Loucy (cell line): ENCODE measurements at regions not wholly inside any gene's neighbourhood (a gene's known extent, or its start where the extent isn't known, plus 50 kb on each side); places are given as distances from the start of the nearest gene placed in this dataset.

Experiments
- H2AFZ ChIP-seq: fragments of 200-600 bp; sonication (generic); 2 replicates; pipeline ENCODE4 v1.6.0; 2016; ENCODE audit warnings: antibody characterized with exemption, mild to moderate bottlenecking, low read length, moderate library complexity
- H3F3A ChIP-seq: fragments of 200-600 bp; 2 replicates; pipeline ENCODE4 v1.6.0; 2016; ENCODE audit warnings: antibody characterized with exemption, low read depth, mild to moderate bottlenecking
- H3K27me3 ChIP-seq: fragments of 200-600 bp; sonication (generic); 2 replicates; pipeline ENCODE4 v1.6.1; 2014; ENCODE audit warnings: low read length, mild to moderate bottlenecking; ENCODE audit not compliant: insufficient read depth, poor library complexity, severe bottlenecking
- H3K36me3 ChIP-seq: fragments of 200-600 bp; sonication (generic); 2 replicates; pipeline ENCODE4 v1.6.1; 2016; ENCODE audit warnings: low read length; ENCODE audit not compliant: insufficient read depth
- H3K4me1 ChIP-seq: fragments of 200-600 bp; sonication (generic); 2 replicates; pipeline ENCODE4 v1.5.1; 2014; ENCODE audit warnings: low read length, mild to moderate bottlenecking; ENCODE audit not compliant: insufficient read depth, poor library complexity, severe bottlenecking
- H3K4me2 ChIP-seq: fragments of 200-600 bp; sonication (generic); 2 replicates; pipeline ENCODE4 v1.6.0; 2014; ENCODE audit warnings: antibody characterized with exemption, low read length, low read depth, mild to moderate bottlenecking; ENCODE audit not compliant: poor library complexity, severe bottlenecking
- H3K4me3 ChIP-seq: fragments of 200-600 bp; sonication (generic); 2 replicates; pipeline ENCODE4 v1.5.1; 2014; ENCODE audit warnings: low read length, mild to moderate bottlenecking, mixed read lengths; ENCODE audit not compliant: poor library complexity, severe bottlenecking
- H3K79me2 ChIP-seq: fragments of 200-600 bp; sonication (generic); 2 replicates; pipeline ENCODE4 v1.6.1; 2014; ENCODE audit warnings: low read length; ENCODE audit not compliant: insufficient read depth
- H3K9ac ChIP-seq: fragments of 200-600 bp; sonication (generic); 2 replicates; pipeline ENCODE4 v1.6.0; 2014; ENCODE audit warnings: mild to moderate bottlenecking, low read depth, low read length, moderate library complexity; ENCODE audit not compliant: poor library complexity, severe bottlenecking
- H3K9me2 ChIP-seq: fragments of 200-600 bp; sonication (generic); replicated peaks from 2 replicates; pipeline ENCODE4 v1.6.1; 2016; ENCODE audit warnings: low read depth, low read length, mixed read lengths
- H3K9me3 ChIP-seq: fragments of 200-600 bp; sonication (generic); 2 replicates; pipeline ENCODE4 v1.6.1; 2014; ENCODE audit warnings: mild to moderate bottlenecking, antibody characterized with exemption, low read length, low read depth; ENCODE audit not compliant: insufficient read depth
- H4K20me1 ChIP-seq: fragments of 200-600 bp; sonication (generic); 2 replicates; pipeline ENCODE4 v1.6.0; 2014; ENCODE audit warnings: antibody characterized with exemption, low read length, mild to moderate bottlenecking; ENCODE audit not compliant: insufficient read depth, poor library complexity, severe bottlenecking
- EZH2phosphoT487 ChIP-seq: fragments of 200-600 bp; IDR thresholded peaks from 2 replicates; pipeline ENCODE4 v1.6.1; 2018; ENCODE audit warnings: antibody characterized with exemption, mild to moderate bottlenecking, moderate library complexity, borderline replicate concordance
- TF ChIP-seq, protein P1 (sequence below): fragments of 200-600 bp; sonication (generic); conservative IDR thresholded peaks from 2 replicates; pipeline ENCODE4 v1.5.1; 2014; ENCODE audit warnings: mild to moderate bottlenecking, antibody characterized with exemption, low read length

DNA sequence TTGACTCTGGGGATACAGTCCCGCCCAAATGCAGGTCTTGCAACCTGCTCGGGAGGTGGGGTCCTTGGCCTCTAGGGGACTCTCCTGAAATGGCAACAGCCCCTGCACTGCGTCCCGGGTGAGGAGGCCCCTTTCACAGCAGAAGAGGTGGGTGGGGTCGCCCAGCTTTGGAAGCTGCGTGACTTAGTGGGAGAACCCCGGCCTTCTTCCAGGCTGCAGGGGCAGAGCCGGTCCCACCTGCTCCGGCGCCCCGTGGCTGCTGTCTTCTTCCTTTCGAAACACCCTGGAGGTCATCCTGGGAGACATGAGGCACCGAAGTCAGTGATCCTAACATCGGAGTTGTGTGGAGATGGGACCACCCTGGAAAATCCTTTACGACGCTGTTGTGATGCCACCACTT lies 103.7 kb upstream of the ADRA2C start:
- Histone ChIP-seq H3K9me2 (no peaks in the 10 kb centered on the region), H3K36me3 (no peaks in the 10 kb centered on the region), H4K20me1 (no peaks in the 10 kb centered on the region), H3K4me2 (no peak overlapping the region), H3K9me3 (no peaks in the 10 kb centered on the region; the same call in 1 of the 2 replicates), H3K9ac (no peak overlapping the region), H3K4me3 (no peak overlapping the region), H3K27me3 (no peaks in the 10 kb centered on the region), H3K4me1 (no peaks in the 10 kb centered on the region), H2AFZ (no peak overlapping the region), H3F3A (no peaks in the 10 kb centered on the region), H3K79me2 (no peaks in the 10 kb centered on the region)
- TF ChIP-seq, protein P1, sequence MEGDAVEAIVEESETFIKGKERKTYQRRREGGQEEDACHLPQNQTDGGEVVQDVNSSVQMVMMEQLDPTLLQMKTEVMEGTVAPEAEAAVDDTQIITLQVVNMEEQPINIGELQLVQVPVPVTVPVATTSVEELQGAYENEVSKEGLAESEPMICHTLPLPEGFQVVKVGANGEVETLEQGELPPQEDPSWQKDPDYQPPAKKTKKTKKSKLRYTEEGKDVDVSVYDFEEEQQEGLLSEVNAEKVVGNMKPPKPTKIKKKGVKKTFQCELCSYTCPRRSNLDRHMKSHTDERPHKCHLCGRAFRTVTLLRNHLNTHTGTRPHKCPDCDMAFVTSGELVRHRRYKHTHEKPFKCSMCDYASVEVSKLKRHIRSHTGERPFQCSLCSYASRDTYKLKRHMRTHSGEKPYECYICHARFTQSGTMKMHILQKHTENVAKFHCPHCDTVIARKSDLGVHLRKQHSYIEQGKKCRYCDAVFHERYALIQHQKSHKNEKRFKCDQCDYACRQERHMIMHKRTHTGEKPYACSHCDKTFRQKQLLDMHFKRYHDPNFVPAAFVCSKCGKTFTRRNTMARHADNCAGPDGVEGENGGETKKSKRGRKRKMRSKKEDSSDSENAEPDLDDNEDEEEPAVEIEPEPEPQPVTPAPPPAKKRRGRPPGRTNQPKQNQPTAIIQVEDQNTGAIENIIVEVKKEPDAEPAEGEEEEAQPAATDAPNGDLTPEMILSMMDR, result no peak
- TF ChIP-seq EZH2phosphoT487, result no peak

DNA sequence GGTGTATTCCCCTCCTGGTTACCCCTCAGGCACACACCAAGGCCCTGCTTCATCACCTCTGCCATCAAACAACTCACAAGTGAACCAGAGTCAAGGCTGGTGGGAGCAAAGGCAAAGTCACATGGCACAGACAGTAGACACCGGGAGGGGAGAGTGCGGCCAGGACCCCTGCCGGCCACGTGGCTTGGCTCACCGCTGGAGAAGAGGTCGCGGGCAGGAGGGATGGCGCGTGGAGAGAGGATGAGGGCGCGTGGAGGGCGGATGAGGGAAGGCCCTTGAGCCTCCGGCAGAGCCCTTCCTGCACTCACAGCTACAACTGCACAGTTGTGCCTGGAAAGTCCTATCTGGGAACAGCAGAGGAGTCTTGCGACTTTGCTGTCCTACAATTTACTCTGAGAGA lies 104.2 kb upstream of the ADRA2C start:
- no peaks in the 10 kb centered on the region for H3K27me3 ChIP-seq
- no peaks in the 10 kb centered on the region for H3K79me2 ChIP-seq
- H3F3A ChIP-seq, result no peaks in the 10 kb centered on the region
- H3K4me1 ChIP-seq, result no peaks in the 10 kb centered on the region
- H3K4me2 ChIP-seq, result no peak overlapping the region
- H3K9me2 ChIP-seq, result no peaks in the 10 kb centered on the region
- no peak overlapping the region for H2AFZ ChIP-seq
- H3K4me3 ChIP-seq, result no peak overlapping the region
- TF ChIP-seq EZH2phosphoT487, result no peak
- TF ChIP-seq, protein P1, result no peak
- no peak overlapping the region for H3K9ac ChIP-seq
- H3K36me3 ChIP-seq, result no peaks in the 10 kb centered on the region
- no peaks in the 10 kb centered on the region for H4K20me1 ChIP-seq
- no peaks in the 10 kb centered on the region; the same call in 1 of the 2 replicates for H3K9me3 ChIP-seq

DNA sequence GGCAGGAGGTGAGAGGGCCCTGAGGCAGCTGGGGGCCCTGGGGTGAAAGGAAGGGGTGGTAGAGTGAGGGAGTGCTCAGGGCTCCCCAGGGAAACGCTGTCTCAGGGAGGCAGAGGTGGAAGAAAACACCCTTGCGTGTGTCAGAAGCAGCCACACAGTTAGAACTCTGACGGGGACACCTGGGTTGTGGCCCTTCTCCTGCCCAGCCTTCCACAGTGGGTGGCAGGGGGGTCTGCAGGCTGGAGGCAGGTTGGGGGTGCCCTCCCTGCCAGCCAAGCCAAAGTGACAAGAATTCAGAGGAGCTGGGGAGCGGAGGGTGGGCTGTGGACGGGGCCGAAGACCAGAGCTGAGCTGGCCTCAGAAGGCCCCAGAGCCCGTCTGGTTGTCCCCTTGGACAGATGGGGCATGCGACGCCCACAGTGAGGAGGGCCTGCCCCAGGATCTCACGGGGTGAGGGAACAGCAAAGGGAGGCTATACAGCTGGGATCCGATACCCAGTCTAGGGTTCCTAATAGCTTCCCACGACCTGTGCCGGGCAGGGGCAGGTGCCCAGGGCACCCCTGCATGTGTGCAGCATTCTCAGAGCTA lies 105.2 kb upstream of the ADRA2C start:
- TF ChIP-seq, protein P1, result no peak
- TF ChIP-seq EZH2phosphoT487, result no peak
- Histone ChIP-seq H3K9me3 (no peaks in the 10 kb centered on the region), H2AFZ (no peak overlapping the region), H3K4me1 (no peaks in the 10 kb centered on the region), H3K9me2 (no peaks in the 10 kb centered on the region), H4K20me1 (no peaks in the 10 kb centered on the region), H3K4me2 (no peak overlapping the region), H3K27me3 (no peaks in the 10 kb centered on the region), H3K9ac (no peak overlapping the region), H3F3A (no peaks in the 10 kb centered on the region), H3K79me2 (no peaks in the 10 kb centered on the region), H3K4me3 (no peak overlapping the region), H3K36me3 (no peaks in the 10 kb centered on the region)
